SU-DHL-6 (cell line): ENCODE measurements at regions not wholly inside any gene's neighbourhood (a gene's known extent, or its start where the extent isn't known, plus 50 kb on each side); places are given as distances from the start of the nearest gene placed in this dataset.

Experiments used
- H2AFZ ChIP-seq: fragments of 200-600 bp; sonication (generic); 2 replicates; pipeline ENCODE4 v1.6.1; 2014; ENCODE audit warnings: low read depth, mild to moderate bottlenecking, moderate library complexity, mixed read lengths, antibody characterized with exemption, low read length; ENCODE audit not compliant: severe bottlenecking
- H3F3A ChIP-seq: fragments of 200-600 bp; shearing (Covaris generic); 2 replicates; pipeline ENCODE4 v1.6.0; 2016; ENCODE audit warnings: antibody characterized with exemption, mild to moderate bottlenecking; ENCODE audit not compliant: insufficient read depth
- H3K27ac ChIP-seq: fragments of 200-600 bp; sonication (generic); 2 replicates; pipeline ENCODE4 v1.5.1; 2016; ENCODE audit warnings: low read depth, mild to moderate bottlenecking, low read length, moderate library complexity, mixed read lengths
- H3K27me3 ChIP-seq: fragments of 200-600 bp; sonication (generic), shearing (Covaris generic); 2 replicates; pipeline ENCODE4 v1.6.0; 2014; ENCODE audit warnings: mild to moderate bottlenecking, low read length
- H3K36me3 ChIP-seq: fragments of 200-600 bp; sonication (generic); 2 replicates; pipeline ENCODE4 v1.6.1; 2014; ENCODE audit warnings: mild to moderate bottlenecking, low read length, mixed read lengths
- H3K4me2 ChIP-seq: fragments of 300-600, 200-600 bp; shearing (Covaris generic), sonication (generic); 2 replicates; pipeline ENCODE4 v1.6.0; 2014; ENCODE audit warnings: low read length, low read depth, mild to moderate bottlenecking; ENCODE audit not compliant: poor library complexity, severe bottlenecking
- H3K4me3 ChIP-seq: fragments of 200-600 bp; sonication (generic); 2 replicates; pipeline ENCODE4 v1.5.1; 2014; ENCODE audit warnings: antibody characterized with exemption, low read length, mild to moderate bottlenecking, mixed read lengths; ENCODE audit not compliant: insufficient read depth, poor library complexity, severe bottlenecking
- H3K79me2 ChIP-seq: fragments of 200-600 bp; sonication (generic); 2 replicates; pipeline ENCODE4 v1.6.1; 2014; ENCODE audit warnings: mild to moderate bottlenecking, low read length, moderate library complexity; ENCODE audit not compliant: insufficient read depth
- H3K9ac ChIP-seq: fragments of 200-600 bp; sonication (generic); 2 replicates; pipeline ENCODE4 v1.7.0; 2014; ENCODE audit warnings: mild to moderate bottlenecking, low read length
- H3K9me2 ChIP-seq: fragments of 200-600 bp; sonication (generic); replicated peaks from 2 replicates; pipeline ENCODE4 v1.6.1; 2014; ENCODE audit warnings: low read length; ENCODE audit not compliant: insufficient read depth
- H3K9me3 ChIP-seq: fragments of 200-600 bp; sonication (generic); 2 replicates; pipeline ENCODE4 v1.6.1; 2014; ENCODE audit warnings: low read length, mixed read lengths; ENCODE audit not compliant: insufficient read depth
- H4K20me1 ChIP-seq: fragments of 200-600 bp; sonication (generic); 2 replicates; pipeline ENCODE4 v1.6.1; 2014; ENCODE audit warnings: low read depth, mild to moderate bottlenecking, antibody characterized with exemption, low read length, moderate library complexity, mixed read lengths
- CTCF ChIP-seq: fragments of 200-600 bp; sonication (generic); IDR thresholded peaks from one replicate; pipeline ENCODE4 v1.5.1; 2017; ENCODE audit warnings: antibody characterized with exemption, mild to moderate bottlenecking, low read length, moderate library complexity; ENCODE audit not compliant: insufficient read depth, poor library complexity, severe bottlenecking
- EZH2phosphoT487 ChIP-seq: fragments of 200-600 bp; sonication (generic), shearing (Covaris generic); conservative IDR thresholded peaks from 2 replicates; pipeline ENCODE4 v1.6.1; 2018; ENCODE audit warnings: mild to moderate bottlenecking, antibody characterized with exemption, low read length, moderate library complexity, mixed read lengths

- H3K9me2 ChIP-seq: no peaks in the 10 kb centered on the region
- TF ChIP-seq EZH2phosphoT487: no peak
- TF ChIP-seq CTCF: no peak
- no peaks in the 10 kb centered on the region for H3K9me3 ChIP-seq
- H3K79me2 ChIP-seq: no peaks in the 10 kb centered on the region
- H3K4me3 ChIP-seq: no peak overlapping the region
- no peaks in the 10 kb centered on the region for H4K20me1 ChIP-seq
- no peaks in the 10 kb centered on the region for H3K36me3 ChIP-seq
- H3K27me3 ChIP-seq: no peaks in the 10 kb centered on the region; the same call in 1 of the 2 replicates
- H2AFZ ChIP-seq: no peak overlapping the region
- H3F3A ChIP-seq: no peaks in the 10 kb centered on the region
- no peak overlapping the region for H3K4me2 ChIP-seq
- no peak overlapping the region for H3K27ac ChIP-seq
- H3K9ac ChIP-seq: no peak overlapping the region
These were observed 121.2 kb downstream of the THBS2 start for GRCh38 chr6:169132352-169132940.

GRCh38 chr6:169131390-169131789 is 122.3 kb downstream of the THBS2 start:
- H3F3A ChIP-seq: no peaks in the 10 kb centered on the region
- H3K79me2 ChIP-seq: no peaks in the 10 kb centered on the region

GRCh38 chr6:169130113-169130512 is 123.5 kb downstream of the THBS2 start:
- H4K20me1 ChIP-seq: no peaks in the 10 kb centered on the region
- H3K27me3 ChIP-seq: no peaks in the 10 kb centered on the region; the same call in 1 of the 2 replicates
- no peak overlapping the region for H2AFZ ChIP-seq
- no peaks in the 10 kb centered on the region for H3K9me3 ChIP-seq
- H3K4me3 ChIP-seq: no peak overlapping the region
- no peaks in the 10 kb centered on the region for H3K79me2 ChIP-seq
- no peaks in the 10 kb centered on the region for H3K36me3 ChIP-seq
- H3K9me2 ChIP-seq: no peaks in the 10 kb centered on the region
- H3K27ac ChIP-seq: no peak overlapping the region
- no peaks in the 10 kb centered on the region for H3F3A ChIP-seq
- no peak overlapping the region for H3K4me2 ChIP-seq
- TF ChIP-seq CTCF (no peak), EZH2phosphoT487 (no peak)
- no peak overlapping the region for H3K9ac ChIP-seq

More at GRCh38 chr6:169131390-169131789, 122.3 kb downstream of the THBS2 start:
- Histone ChIP-seq H3K36me3 (no peaks in the 10 kb centered on the region), H3K4me3 (no peak overlapping the region), H2AFZ (no peak overlapping the region), H3K9me3 (no peaks in the 10 kb centered on the region), H3K27me3 (no peaks in the 10 kb centered on the region; the same call in 1 of the 2 replicates), H3K9me2 (no peaks in the 10 kb centered on the region), H3K9ac (no peak overlapping the region), H3K27ac (no peak overlapping the region), H4K20me1 (no peaks in the 10 kb centered on the region), H3K4me2 (no peak overlapping the region)
- TF ChIP-seq EZH2phosphoT487 (no peak), CTCF (no peak)
